Prostate gland (tissue), 2 donors: ENCODE measurements at regions not wholly inside any gene's neighbourhood (a gene's known extent, or its start where the extent isn't known, plus 50 kb on each side); places are given as distances from the start of the nearest gene placed in this dataset.

ENCODE experiments used
- POLR2A ChIP-seq: fragments of 450-650 bp; IDR thresholded peaks from one replicate; pipeline ENCODE4 v1.6.1; 2016; ENCODE audit warnings: antibody characterized with exemption, mild to moderate bottlenecking
- TF ChIP-seq, protein P1 (sequence below), 4 experiments: fragments of 200-600 bp in 2 of 4; fragments of 450-650 bp in 2 of 4; sonication (generic) in 2 of 4; IDR thresholded peaks; 1 replicate in 3 of 4; 2 replicates in 1 of 4; pipeline ENCODE4 v1.5.1; 2016 to 2019; ENCODE audit warnings: antibody characterized with exemption in 4 of 4, mild to moderate bottlenecking in 2 of 4, moderate library complexity in 2 of 4

DNA sequence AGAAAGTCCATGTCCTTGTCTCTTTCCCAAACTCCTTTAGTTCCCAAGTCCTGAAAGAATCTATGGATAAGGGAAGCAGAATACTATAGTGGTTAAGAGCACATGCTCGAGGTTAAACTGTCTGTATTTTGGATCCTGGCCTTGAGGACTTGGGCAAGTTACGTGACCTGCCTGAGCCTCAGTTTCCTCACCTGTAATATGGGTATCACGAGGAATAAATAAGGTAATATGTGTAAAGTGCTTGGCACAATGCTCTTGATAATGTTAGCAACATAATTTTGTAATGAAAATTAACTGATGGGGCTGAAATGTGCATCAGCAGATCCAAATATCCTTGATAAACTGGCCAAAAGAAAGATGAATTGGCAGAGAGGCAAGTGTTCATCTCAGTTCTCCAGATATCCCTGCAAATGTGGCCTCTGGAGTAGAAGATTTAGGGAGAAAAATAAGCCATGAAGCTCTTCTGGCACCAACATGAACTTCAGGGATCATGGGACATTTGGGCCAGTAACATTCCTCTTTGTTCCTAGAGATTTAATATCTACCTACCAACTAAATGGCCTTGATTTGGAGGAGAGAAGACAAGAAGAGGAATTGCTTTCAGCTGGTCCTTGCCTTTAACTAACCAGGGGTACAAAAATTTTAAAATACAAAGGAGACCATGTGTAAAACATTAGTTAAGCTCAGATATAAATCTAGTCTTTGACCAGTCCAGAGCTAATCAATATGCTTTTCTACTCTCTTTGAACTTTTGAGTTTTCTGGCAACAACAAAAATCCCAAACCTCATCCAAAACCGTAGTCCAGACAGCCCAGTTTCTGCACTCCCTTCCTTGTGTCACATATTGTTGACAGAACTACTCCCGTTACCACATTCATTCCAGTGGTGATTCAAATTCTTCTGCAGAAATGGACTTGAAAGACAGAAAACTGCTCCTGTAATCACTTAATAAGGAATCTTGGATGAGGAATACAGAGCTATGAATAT, 52.7 kb upstream of the EML4 start:
- TF ChIP-seq POLR2A, result no peak
- TF ChIP-seq, protein P1, sequence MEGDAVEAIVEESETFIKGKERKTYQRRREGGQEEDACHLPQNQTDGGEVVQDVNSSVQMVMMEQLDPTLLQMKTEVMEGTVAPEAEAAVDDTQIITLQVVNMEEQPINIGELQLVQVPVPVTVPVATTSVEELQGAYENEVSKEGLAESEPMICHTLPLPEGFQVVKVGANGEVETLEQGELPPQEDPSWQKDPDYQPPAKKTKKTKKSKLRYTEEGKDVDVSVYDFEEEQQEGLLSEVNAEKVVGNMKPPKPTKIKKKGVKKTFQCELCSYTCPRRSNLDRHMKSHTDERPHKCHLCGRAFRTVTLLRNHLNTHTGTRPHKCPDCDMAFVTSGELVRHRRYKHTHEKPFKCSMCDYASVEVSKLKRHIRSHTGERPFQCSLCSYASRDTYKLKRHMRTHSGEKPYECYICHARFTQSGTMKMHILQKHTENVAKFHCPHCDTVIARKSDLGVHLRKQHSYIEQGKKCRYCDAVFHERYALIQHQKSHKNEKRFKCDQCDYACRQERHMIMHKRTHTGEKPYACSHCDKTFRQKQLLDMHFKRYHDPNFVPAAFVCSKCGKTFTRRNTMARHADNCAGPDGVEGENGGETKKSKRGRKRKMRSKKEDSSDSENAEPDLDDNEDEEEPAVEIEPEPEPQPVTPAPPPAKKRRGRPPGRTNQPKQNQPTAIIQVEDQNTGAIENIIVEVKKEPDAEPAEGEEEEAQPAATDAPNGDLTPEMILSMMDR (IDR thresholded peaks at IDR 0.05), result no peak
